Glomerular visceral epithelial cell (primary cell): ENCODE measurements at regions not wholly inside any gene's neighbourhood (a gene's known extent, or its start where the extent isn't known, plus 50 kb on each side); places are given as distances from the start of the nearest gene placed in this dataset.
"Not testable (repeated sequence)": the region's sequence is repeated elsewhere in the genome, so short reads cannot be mapped to it uniquely, and the experiment has no call there.

Experiments used
- DNase-seq: peaks from one replicate; pipeline ENCODE4 v3.0.0-alpha.2; 2016; ENCODE audit errors: extremely low spot score

DNA sequence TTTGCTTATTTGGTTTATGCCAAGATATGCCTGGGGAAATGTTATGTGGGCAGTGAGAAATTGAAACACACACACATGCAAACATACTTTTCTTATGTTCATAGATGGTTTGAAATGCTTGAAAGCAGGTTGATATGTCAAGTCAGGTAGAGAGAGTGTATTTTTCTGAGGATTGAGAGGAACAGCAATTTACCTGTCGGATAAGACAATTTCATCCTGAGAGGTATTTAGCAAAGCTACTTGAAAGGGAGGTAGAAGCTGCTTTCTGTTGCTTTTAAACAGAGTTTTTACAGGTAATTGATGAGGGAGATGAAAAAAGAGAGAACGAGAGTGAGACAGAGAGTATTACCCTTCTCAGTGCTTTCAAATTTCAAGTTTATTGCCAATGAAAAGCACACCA is 854.3 kb downstream of the CDH8 start:
- no peak for DNase-seq

DNA sequence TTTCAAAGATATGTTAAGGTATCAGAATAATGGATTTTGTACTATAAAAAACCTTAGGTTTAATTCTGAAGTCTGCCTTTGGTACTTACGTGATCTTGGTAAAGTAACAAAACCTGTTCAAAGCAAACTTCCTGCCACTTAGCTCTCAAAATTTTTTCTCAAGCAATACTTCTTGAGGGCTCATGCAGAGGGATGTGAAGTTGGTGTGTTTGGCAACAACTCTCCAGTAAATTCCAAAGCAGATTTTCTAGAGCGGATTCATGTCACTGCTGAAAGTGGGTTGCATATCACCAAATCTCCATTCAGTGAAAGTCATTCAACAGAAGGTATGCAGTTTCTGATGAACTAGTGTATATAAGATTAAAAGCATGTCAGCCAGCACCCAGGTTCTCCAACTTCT is 856.7 kb downstream of the CDH8 start:
- no peak for DNase-seq

DNA sequence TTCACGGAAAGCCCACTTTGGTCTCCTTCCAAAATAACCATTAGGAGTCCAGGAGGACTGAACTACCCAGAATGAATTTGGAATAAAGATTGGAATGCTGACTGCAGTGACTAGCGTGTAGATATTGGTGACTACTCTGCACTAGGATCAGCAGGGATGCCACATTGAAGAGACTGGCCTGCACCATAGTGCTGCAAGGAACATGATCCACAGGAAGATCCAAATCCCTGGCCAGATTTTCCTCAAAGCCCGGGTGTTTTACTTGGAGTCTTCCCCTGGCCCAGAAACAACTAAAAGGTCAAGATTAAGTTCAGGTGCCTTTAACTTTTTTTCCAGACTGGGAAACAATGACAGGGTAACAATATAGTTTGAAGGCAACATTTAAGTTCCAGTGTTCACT is 870.4 kb downstream of the CDH8 start:
- no peak for DNase-seq

DNA sequence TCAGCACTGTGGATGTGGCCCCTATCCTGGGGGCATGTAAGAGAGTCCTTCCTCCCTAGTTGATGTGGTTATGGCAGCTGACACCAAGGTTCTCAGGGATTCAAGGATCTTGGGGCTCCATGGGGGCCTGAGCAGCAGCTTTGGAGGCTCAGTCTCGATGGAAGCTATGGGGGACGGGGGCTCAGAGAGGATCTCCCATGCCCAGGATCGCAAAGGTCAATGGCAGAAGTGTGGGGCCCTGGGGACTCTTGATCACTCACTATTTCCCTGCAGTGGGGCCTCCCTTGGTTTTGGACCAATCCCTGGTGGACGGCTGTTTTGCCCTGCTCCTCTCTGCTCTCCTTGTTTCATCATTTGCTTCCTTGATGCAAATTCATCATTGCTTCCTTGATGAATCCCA is 885.9 kb downstream of the CDH8 start:
- no peak for DNase-seq

DNA sequence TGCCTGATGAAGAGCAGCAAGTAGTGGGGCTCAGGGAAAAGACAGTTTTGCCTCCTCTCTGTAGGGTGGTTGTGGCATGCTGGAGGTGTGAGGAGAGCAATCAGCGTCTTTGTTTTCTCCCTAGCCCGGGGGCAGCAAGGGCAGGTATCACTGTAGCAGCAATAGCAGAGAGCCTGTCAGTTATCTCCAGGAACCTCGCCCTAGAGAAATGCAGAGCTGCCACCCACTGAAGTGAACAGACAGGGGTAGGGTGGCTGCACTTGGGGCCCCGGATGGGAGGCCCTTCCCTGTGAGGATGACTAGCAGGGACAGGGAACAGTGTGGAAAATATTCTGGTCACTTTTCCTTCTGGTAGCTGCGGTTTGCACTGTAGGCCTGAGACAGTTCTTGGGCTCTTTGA is 886.5 kb downstream of the CDH8 start:
- no peak for DNase-seq

DNA sequence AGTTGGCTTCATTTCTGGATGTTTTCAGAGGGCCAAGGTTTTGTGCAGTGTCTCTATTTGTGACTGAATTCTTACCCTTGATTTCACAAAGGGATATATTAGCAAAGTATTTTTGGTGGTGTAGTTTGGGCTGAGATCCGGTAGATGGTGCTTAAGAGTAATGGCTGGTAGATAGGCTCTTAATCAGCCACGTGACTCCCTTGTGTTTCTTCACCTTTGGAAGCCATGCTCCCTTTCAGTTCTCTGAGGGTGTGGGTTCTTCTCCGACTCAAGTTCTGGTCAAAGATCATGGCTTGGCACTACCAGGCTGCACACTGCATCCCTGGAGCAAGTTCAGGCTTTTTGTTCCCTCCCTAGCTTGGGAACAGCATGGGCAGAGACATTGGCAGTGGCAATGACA is 887.3 kb downstream of the CDH8 start:
- DNase-seq: no peak

DNA sequence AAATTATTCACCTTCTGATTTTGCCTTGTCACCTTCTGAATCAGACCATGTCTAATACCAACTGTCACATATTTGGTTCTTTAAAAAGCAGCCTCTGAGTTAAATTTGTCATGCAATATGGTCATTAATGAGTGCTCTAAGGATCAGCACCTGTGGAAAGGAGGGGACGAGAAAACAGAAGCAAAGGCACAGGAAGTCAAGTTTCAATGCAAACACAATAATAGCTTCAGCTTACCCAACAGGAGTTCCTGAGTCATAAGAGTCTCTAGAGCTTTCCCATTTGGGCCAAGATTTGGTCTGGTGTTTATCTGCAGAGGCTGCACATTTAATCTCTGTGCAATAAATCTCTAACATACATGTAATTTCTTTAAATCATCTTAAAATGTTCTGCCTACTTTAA is 889.8 kb downstream of the CDH8 start:
- DNase-seq: no peak

DNA sequence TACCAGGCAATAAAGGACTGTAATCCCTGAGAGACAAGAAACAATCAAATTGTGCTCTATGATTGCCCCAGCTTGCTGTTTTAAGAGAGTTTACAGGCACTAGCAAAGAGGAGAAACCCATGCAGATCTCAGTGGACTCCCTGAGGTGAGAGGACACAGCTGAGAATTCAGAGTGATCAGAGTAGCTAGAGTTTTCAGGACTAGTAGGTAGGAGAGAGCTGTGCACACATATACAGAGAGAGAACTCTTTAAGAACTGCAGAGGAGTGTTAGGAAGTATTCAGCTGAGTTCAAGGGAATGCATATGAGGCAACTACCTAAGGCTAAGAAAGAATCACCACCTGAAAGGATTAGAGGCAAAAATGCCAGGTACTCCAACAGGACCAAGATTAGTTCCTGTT is 904.8 kb downstream of the CDH8 start:
- no peak for DNase-seq

DNA sequence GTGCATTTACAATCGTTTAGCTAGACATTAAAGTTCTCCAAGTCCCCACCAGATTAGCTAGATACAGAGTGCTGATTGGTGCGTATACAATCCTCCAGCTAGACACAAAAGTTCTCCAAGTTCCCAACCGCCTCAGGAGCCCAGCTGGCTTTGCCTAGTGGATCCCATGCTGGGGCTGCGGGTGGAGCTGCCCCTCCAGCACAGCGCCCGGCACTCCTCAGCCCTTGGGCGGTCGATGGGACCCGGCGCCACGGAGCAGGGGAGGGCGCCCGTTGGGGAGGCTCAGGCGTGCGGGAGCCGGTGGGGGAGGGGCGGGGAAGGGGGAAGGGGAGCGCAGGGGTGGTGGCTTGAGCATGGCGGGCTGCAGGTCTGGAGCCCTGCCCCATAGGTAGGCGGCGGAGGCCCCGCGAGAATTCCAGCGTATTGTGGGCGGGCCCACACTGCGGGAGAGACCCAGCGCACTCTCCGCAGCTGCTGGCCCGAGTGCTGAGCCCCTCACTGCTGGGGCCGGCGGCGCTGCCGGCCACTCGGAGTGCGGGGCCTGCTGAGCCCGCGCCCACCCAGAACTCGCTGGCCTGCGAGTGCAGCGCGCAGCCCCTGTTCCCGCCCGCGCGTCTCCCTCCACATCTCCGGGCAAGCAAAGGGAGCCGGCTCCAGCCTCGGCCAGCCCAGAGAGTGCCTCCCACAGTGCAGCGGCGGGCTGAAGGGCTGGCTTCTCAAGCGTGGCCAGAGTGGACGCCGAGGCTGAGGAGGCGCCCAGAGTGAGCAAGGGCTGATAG is 907.5 kb downstream of the CDH8 start:
- no peak for DNase-seq

DNA sequence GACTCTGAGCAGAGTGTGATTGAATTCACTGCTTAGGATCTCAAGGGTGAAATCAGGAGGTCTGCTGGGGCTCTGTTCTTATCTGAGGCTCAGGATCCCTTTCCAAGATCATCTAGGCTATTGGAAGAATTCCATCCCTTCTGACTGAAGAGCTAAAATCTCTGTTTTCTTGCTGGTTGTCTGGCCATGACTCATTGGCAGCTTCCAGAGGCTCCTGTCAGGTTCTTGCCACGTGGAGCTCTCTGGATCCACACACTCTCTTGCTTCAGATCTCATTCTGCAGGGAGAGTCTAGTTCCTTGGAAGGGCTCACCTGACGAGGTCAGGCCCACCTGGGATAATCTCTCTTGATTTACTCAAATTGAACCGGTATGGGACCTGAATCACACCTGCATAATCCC is 930.7 kb downstream of the CDH8 start:
- no peak for DNase-seq

DNA sequence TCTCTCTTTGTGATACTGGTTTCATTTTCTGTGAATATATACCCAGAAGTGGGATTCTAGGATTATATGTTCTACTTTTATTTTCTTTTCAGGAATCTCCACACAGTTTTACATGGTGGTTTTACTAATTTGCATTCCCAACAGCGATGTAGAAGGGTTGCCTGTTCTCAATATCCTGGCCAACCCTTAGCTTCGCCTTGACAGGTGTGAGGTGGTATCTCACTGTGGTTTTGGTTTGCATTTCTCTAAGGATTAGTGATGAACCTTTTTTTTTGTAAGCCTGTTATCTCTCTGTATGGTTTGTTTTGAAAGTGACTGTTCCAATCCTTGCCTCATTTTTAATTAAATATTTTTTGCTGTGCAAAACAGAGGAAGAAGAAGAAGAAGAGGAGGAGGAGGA is 937.7 kb downstream of the CDH8 start:
- DNase-seq: no peak

DNA sequence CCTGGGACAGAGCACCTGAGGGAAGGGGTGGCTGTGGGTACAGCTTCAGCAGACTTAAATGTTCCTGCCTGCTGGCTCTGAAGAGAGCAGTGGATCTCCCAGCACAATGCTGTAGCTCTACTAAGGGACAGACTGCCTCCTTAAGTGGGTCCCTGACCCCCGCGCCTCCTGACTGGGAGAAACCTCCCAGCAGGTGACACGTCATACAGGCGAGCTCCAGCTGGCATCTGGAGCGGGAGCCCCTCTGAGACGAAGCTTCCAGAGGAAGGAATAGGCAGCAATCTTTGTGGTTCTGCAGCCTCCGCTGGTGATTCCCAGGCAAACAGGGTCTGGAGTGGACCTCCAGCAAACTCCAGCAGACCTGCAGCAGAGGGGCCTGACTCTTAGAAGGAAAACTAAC is 944.9 kb downstream of the CDH8 start:
- DNase-seq: not testable (repeated sequence)

DNA sequence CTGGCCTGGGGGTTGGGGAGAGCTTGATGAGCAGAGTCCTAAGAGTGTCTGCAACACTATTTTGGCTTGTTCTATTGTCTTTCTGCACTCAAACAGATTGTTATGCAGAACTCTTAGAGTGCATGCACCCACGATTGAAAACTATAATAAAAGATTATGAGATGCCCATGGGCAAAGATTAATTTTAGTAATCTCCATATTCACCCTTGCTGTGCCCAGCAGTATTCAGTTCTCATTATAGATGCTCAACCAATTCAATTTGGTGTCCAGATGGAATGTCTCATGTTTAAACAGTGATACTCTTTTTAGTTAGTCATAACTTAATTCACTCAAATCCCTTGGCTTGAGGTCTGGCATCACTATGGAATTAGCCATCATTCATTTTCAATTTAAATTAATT is 952.5 kb downstream of the CDH8 start:
- DNase-seq: no peak

DNA sequence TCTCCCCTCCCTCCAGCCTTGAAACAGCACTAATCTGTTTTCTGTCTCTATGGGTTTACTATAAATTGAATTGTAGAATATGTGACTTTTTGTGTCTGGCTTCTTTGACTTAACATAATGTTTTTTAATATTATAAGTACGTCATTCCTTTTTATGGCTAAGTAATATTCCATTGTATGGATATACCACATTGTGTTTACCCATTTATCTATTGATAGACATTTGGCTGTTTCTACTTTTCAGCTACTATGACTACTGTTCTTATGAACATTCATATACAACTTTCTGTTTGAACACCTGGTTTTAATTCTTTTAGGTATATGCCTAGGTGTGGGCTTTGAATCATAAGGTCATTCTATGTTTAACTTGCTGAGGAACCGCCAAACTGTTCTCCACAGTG is 961.9 kb downstream of the CDH8 start:
- no peak for DNase-seq

DNA sequence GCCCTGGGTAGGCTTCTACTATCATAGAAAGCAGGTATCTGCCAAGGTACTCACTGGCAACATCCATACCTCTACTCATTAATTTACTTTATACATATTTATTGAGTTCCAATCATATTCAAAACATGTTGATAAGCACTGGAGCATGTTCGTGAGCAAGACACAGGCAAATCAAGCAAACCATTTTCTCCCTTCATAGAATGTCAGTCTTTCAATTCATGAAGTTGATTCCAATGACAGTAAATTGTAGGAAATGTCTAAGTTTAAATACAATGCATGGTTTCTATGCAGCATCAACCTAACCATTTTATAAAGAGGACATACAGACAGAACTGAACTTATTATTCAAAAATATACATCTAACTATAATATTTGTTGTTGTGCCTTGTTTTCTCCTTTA is 978.6 kb downstream of the CDH8 start:
- DNase-seq: no peak

DNA sequence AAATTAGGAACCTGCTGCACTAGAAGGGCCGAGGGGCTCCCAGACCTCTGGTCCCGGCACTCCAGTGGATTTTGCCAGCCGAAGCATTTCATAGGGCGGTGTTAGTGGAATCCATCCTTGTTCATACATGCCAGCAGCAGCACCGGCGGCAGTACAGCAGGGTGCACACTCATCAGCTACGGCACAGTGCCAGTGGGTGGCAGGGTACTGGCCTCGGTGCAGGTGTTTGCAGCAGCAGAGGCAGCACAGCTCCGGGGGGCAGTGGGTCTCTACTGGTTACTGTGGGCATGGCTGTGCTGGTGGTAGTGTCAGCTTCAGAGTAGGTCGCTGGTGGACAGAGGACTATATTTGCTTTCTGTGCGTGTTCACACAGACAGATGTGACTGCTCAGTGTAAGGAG is 985.7 kb downstream of the CDH8 start:
- no peak for DNase-seq

DNA sequence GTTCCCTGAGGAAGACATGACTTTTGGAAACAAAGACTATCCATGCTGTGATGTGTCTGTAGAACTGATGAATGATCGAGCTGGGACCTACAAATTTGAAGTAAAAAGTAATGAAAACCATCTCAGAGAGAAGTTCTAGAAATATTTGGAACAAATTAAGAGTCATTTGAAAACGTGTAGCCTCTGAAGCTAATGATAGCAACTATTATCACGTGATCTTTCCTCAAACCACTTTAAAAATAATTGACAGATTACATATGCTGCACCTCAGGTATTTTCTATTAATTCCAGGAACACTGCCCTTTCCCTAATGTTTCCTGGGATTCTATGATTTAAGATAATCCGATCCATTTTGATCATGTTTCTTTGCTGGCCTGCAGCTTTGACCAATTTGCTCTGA is 990.3 kb downstream of the CDH8 start:
- DNase-seq: no peak

DNA sequence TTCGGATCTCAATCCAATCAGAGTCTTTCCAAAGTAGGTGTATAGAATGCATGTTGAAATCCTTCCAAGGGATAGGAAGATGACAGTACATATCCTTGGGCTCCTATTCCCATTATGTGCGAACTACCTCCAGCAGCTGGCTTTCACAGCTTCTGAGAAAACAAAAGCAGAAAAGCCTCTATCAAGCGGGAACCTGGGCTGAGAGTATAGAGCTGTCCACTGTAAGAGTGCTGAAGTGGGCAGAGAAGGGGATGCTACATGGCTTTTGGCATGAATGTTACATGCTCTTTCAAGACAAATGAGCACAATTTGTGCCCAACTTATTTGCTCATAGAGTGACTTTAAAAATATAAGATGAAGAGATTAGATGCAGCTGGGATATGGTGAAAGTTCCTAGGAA is 993.5 kb downstream of the CDH8 start:
- no peak for DNase-seq

DNA sequence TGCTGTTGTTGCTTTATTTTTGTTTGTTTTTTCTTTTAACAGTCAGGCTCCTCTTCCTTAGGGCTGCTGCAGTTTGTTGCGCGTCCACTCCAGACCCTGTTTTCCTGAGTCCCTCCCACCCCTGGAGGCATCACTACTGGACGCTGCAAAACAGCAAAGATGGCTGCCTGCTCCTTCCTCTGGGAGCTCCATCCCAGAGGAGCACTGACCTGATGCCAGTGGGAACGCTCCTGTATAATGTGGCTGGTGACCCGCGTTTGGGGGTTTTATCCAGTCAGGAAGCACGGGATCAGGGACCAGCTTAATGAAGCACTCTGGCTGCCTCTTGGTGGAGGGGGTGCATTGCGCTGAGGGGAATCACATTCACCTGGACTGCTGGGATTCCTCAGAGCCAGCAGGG is 1005.6 kb downstream of the CDH8 start:
- no peak for DNase-seq

DNA sequence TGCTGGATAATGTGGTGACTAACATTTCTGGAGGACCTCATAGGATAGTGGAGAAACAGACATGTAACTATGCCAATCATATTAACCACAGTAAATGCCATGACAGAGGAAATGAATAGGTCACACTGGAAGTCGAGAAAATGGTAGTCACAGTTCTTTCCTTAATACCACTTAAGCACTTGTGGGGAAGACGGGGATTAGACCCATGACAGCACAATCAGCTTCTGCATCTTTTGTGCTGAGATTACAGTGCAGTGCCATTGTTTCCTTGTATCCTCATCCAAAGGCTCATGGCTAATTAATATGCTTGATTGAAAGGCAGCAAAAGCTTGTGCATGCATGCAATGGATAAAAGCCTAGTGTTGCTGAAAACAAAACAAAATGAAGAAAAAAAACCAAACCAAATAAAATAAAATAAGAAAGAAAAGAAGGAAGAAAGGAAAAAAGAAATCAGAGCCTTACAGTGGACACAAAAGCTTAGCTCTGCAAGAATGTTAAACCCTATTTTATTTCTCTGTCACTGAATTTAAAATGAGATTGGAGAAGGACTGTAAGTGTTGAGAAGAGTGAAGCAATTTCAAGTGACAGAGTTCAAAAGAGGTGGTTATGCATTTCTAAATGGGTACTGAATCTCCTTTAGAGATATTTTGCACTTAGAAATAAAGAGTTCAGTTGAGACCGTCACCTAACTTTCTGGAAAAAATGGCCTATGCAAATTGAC is 1011.9 kb downstream of the CDH8 start:
- DNase-seq: no peak

DNA sequence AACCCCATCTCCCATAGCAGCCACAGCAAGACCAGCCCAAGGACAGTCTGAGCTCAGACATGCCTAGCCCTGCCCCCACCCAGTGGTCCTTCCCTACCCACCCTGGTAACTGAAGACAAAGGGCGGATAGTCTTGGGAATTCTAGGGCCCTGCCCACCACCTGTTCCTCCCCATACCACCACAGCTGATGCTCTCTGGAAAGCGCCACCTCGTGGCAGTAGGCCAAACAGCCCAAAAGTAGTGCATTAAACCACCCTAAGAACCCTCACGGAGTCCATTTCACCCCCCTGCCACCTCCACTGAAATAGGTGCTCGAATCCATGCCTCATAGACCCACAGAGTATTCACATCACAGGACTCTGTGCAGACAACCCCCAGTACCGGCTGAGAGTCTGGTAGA is 1021.4 kb downstream of the CDH8 start:
- no peak for DNase-seq

DNA sequence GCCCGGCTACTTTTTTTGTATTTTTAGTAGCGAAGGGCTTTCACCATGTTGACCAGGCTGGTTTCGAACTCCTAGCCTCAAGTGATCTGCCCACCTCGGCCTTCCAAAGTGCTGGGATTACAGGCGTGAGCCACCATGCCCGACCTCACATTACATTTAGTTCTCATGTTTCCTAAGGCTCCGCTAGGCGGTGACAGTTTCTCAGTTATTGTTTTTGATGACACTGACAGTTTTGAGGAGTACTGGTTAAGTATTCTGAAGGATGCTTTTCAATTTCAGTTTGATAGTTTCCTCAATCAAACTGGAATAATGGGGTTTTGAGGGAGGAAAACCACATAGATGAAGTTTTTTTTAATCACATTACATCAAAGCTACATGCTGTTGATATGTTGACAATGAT is 1028.5 kb downstream of the CDH8 start:
- no peak for DNase-seq

DNA sequence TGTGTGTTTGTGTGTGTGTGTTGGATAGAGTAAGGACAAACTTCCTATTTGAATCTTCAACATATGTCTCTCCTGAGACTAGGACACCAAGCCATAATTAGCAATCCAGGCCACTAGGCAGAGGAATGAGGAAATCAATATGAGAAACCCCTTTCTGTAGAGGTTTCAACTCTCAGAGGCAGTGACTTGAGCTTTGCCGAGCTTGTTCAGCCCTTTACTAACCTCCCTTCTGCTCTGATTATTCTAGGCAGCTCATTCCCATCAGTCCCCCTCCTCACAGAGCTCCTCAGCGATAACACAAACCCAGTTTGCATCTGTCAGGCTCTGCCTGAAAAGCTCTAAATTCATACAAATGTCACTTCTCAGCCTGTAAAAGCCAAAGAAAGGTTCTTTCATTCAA is 1030.3 kb downstream of the CDH8 start:
- no peak for DNase-seq
